ENCODE measurements at regions not wholly inside any gene's neighbourhood (a gene's known extent, or its start where the extent isn't known, plus 50 kb on each side); places are given as distances from the start of the nearest gene placed in this dataset.

GRCh38 chr13:110068176-110068473, 238.8 kb downstream of the COL4A1 start:
- no peak overlapping the region for H3K4me3 ChIP-seq (ENCODE audit: control insufficient read depth, low read depth, low read length)
- TF ChIP-seq CTCF (conservative IDR thresholded peaks at IDR 0.05; ENCODE audit: control insufficient read depth, insufficient read depth, low read depth, low read length), result no peak
- DNase-seq (ENCODE audit: low read depth), result no peak

- peak; percentile 24 for DNase-seq (ENCODE audit: low read depth)
- no peak overlapping the region for H3K4me3 ChIP-seq (ENCODE audit: control insufficient read depth, low read depth, low read length)
- TF ChIP-seq CTCF (conservative IDR thresholded peaks at IDR 0.05; ENCODE audit: control insufficient read depth, insufficient read depth, low read depth, low read length), result no peak
Observed at GRCh38 chr13:110067355-110068175, 239.4 kb downstream of the COL4A1 start.

- TF ChIP-seq CTCF (conservative IDR thresholded peaks at IDR 0.05; ENCODE audit: control insufficient read depth, insufficient read depth, low read depth, low read length), result no peak
- H3K4me3 ChIP-seq (ENCODE audit: control insufficient read depth, low read depth, low read length), result no peak overlapping the region
- no peak for DNase-seq (ENCODE audit: low read depth)
Observed at GRCh38 chr13:110065780-110066179, 241.2 kb downstream of the COL4A1 start.

GRCh38 chr13:110063490-110064421, 243.2 kb downstream of the COL4A1 start:
- DNase-seq (ENCODE audit: low read depth), result no peak
- no peak for TF ChIP-seq CTCF (conservative IDR thresholded peaks at IDR 0.05; ENCODE audit: control insufficient read depth, insufficient read depth, low read depth, low read length)
- no peak overlapping the region for H3K4me3 ChIP-seq (ENCODE audit: control insufficient read depth, low read depth, low read length)

GRCh38 chr13:110062777-110063442, 244.0 kb downstream of the COL4A1 start:
- no peak for TF ChIP-seq CTCF (conservative IDR thresholded peaks at IDR 0.05; ENCODE audit: control insufficient read depth, insufficient read depth, low read depth, low read length)

GRCh38 chr13:110062077-110062776, 244.7 kb downstream of the COL4A1 start:
- no peak for TF ChIP-seq CTCF (conservative IDR thresholded peaks at IDR 0.05; ENCODE audit: control insufficient read depth, insufficient read depth, low read depth, low read length)
- DNase-seq (ENCODE audit: low read depth), result no peak
- no peak overlapping the region for H3K4me3 ChIP-seq (ENCODE audit: control insufficient read depth, low read depth, low read length)

More at GRCh38 chr13:110062777-110063442, 244.0 kb downstream of the COL4A1 start:
- no peak overlapping the region for H3K4me3 ChIP-seq (ENCODE audit: control insufficient read depth, low read depth, low read length)
- no peak for DNase-seq (ENCODE audit: low read depth)

Data from fibroblast of mammary gland (primary cell).